ENCODE measurements at regions not wholly inside any gene's neighbourhood (a gene's known extent, or its start where the extent isn't known, plus 50 kb on each side); places are given as distances from the start of the nearest gene placed in this dataset.

GRCh38 chr9:30329431-30329830, 2055.0 kb upstream of the ACO1 start:
- TF ChIP-seq FOXA1 (IDR thresholded peaks at IDR 0.05), result no peak
- no peak for TF ChIP-seq FOXA1 (CRISPR knock-in tag; IDR thresholded peaks at IDR 0.05)
- TF ChIP-seq KLF6 (CRISPR knock-in tag; IDR thresholded peaks at IDR 0.05), result no peak
